ENCODE measurements at regions not wholly inside any gene's neighbourhood (a gene's known extent, or its start where the extent isn't known, plus 50 kb on each side); places are given as distances from the start of the nearest gene placed in this dataset.
"Not testable (repeated sequence)": the region's sequence is repeated elsewhere in the genome, so short reads cannot be mapped to it uniquely, and the experiment has no call there.

- TF ChIP-seq CTCF (IDR thresholded peaks at IDR 0.05; ENCODE audit: extremely low read depth in 1 of 2, insufficient read depth in 1 of 2, low read depth in 1 of 2, low read length in 2 of 2); POLR2AphosphoS5 (IDR thresholded peaks at IDR 0.05; ENCODE audit: insufficient read depth, low read depth, low read length); POLR2A (IDR thresholded peaks at IDR 0.05; ENCODE audit: low read depth, low read length); MAX (IDR thresholded peaks at IDR 0.05; ENCODE audit: insufficient read depth, insufficient read length); MYC (IDR thresholded peaks at IDR 0.05; ENCODE audit: low read depth, low read length); EZH2 (IDR thresholded peaks at IDR 0.05; ENCODE audit: borderline replicate concordance, low read depth, low read length, severe bottlenecking): not testable (repeated sequence)
Observed at GRCh38 chr5:1982561-1982960, 99.8 kb upstream of the IRX4 start.

Measured in endothelial cell of umbilical vein (primary cell).